Ammon's horn (tissue), 1 donor: ENCODE measurements at regions not wholly inside any gene's neighbourhood (a gene's known extent, or its start where the extent isn't known, plus 50 kb on each side); places are given as distances from the start of the nearest gene placed in this dataset.
"Not testable (repeated sequence)": the region's sequence is repeated elsewhere in the genome, so short reads cannot be mapped to it uniquely, and the experiment has no call there.

ENCODE experiments used
- DNase-seq: peaks from one replicate; pipeline ENCODE4 v3.0.0-alpha.2; 2016; ENCODE audit warnings: low spot score

GRCh38 chr6:55058682-55059081, 115.6 kb upstream of the HCRTR2 start:
- DNase-seq = no peak

GRCh38 chr6:55064711-55065420, 109.4 kb upstream of the HCRTR2 start:
- no peak for DNase-seq

DNA sequence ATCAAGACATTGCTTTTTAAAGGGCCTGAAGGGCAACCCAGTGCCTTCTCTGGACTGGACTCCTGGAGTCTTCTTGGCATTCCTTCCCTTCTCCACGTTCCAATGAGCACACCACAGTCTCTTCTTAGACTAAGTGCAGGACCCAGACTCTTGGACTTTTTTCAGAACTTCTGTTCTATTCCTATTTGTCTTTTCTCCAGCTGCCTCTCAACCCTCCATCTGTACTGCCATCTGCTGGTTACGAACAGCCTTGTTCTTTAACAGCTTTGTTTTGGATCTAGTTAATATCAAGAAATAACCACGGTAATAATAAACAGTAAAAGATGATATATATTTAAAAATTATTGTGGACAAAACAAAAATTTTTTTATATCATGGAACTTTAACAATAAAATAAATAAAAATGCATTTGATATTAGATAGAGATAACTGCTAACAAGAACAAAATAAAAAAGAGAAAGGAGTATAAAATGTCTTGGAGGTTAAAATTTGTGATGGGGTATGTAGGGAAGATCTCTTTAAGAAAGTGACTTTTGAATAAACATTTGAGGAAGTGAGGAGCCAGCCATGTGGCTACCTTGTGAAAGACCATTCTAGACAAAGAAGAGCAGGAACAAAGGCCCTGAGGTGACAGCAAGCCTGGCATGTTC, 105.1 kb upstream of the HCRTR2 start:
- peak; percentile 59 for DNase-seq

- DNase-seq = no peak
These were observed 92.3 kb upstream of the HCRTR2 start for GRCh38 chr6:55082021-55082420.

DNA sequence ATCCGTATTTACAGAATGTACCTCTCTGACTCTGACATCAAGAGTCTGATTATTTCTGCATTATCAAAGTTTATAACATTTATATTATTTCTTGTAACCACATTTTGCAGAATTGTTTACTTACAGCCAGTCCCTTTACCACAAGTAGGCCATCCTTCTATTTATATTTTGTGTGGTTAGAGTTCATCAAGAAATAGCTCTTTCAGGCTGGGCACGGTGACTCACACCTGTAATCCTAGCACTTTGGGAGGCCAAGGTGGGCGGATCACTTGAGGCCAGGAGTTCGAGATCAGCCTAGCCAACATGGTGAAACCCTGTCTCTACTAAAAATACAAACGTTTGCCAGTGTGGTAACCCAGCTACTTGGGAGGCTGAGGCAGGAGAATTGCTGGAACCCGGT, 86.3 kb upstream of the HCRTR2 start:
- not testable (repeated sequence) for DNase-seq

DNA sequence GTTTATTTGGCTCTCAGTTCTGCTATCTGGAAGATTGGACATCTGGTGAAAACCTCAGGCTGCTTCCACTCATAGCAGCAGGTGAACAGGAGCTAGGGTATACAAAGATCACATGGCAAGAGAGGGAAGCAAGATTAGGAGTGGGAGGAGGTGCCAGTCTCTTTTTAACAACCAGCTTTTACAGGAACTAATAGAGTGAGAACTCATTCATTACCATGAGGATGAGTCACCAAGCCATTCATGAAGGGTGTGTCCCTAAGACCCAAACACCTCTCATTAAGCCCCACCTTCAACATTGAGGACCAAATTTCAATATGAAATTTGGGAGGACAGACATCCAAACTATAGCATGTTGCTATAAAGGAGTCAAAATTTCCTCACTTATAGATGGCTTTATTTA, 85.4 kb upstream of the HCRTR2 start:
- no peak for DNase-seq

- no peak for DNase-seq
These were observed 85.0 kb upstream of the HCRTR2 start for GRCh38 chr6:55089325-55089724.

DNA sequence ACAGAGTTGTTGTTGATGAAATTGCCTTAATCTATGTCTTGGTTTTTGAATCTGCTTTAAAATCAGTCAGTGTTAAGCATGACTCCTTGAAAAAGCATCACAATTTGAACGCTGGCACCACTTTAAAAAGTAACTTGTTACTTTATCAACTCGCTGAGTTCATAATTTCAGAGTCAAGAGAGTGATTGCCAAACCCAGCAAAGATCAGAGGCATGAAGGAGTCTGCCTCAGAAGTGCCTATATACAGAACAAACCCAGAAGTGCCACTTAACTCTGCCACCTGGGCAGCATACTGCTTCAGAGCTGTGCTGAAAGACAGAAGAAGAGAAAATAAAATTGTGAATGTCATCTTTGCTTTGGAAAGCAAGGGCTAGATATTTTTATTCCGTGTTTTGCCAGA, 73.6 kb upstream of the HCRTR2 start:
- no peak for DNase-seq

- DNase-seq = no peak
These were observed 73.2 kb upstream of the HCRTR2 start for GRCh38 chr6:55101157-55101556.

DNA sequence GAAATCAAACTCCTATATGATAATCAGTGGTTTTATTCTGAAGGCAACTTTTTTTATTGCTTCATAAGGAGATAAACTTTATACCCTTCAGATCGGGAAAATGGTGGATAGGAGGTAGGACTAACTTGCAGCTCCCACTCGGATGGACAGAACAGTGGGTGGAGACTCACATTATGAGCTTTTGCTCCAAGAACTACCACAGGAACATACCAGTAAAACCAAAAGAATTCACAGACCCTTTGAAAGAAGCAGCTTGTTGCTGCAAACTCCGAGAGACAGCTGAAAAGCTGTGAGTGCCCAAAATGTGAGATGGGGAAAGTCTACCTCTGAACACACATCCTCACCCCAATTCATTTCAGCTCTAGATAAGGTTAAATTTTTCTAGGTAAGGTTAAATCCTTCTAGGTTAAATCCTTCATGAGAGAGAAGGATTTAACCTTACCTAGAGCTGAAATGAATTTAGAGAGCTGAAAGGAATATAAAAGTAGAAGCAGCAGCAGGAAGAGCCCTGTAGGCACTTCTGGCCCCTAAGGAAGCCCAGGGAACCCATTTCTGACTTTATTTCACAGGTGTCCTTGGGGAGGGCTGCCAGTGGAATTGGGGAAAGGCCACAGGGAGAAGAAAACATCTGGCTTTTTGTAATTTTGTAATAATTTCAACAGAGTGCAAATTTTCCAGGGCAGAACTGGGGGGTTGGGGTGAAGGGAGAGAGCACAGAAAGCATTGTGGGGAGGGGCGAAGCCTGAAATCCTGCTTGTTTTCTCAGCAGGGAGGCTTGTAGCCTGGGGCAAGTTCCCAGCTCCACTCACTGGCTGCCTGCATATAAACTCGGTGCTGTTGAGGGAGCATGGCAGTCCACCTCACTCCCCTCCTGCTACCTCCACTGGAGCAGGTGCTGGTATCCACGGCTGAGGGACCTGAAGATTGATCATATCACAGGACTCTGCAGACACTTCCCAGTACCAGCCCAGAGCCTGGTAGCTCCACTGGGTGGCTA, 65.9 kb upstream of the HCRTR2 start:
- no peak for DNase-seq

DNA sequence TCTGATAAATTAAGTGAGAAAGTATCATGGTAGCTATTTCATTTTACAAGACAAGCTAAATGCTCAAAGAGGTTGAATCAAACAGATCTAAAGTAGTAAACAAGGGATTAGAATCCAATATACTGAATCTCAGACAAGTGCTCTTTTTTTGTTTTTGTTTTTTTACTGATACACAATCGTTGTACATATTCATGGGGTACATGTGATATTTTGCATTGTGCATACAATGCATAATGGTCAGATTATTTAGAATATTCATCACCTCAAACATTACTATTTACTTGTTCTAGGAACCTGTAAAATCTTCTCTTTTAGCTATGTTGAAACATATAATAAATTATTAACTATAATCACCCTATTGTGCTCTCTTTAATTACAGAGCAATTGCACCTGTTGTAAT, 57.0 kb upstream of the HCRTR2 start:
- DNase-seq = no peak

DNA sequence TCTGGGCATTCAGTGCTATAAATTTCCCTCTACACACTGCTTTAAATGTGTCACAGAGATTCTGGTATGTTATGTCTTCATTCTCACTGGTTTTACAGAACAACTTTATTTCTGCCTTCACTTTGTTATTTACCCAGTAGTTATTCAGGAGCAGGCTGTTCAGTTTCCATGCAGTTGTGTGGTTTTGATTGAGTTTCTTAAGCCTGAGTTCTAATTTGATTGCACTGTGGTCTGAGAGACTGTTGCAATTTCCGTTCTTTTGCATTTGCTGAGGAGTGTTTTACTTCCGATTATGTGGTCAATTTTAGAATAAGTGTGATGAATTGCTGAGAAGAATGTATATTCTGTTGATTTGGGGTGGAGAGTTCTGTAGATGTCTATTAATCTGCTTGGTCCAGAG, 50.1 kb upstream of the HCRTR2 start:
- DNase-seq = not testable (repeated sequence)
